ENCODE measurements at regions not wholly inside any gene's neighbourhood (a gene's known extent, or its start where the extent isn't known, plus 50 kb on each side); places are given as distances from the start of the nearest gene placed in this dataset.

- no peak for DNase-seq
Observed at GRCh38 chr13:22103046-22104027, 432.5 kb downstream of the FGF9 start.

- no peak for DNase-seq
Observed at GRCh38 chr13:22106058-22106457, 435.2 kb downstream of the FGF9 start.

- DNase-seq = no peak
Observed at GRCh38 chr13:22107549-22107948, 436.7 kb downstream of the FGF9 start.

- DNase-seq = no peak
Observed at GRCh38 chr13:22108283-22108942, 437.5 kb downstream of the FGF9 start.

GRCh38 chr13:22108979-22109378, 438.1 kb downstream of the FGF9 start:
- no peak for DNase-seq

GRCh38 chr13:22110368-22110767, 439.5 kb downstream of the FGF9 start:
- no peak for DNase-seq

- no peak for DNase-seq
Observed at GRCh38 chr13:22111152-22111783, 440.4 kb downstream of the FGF9 start.

- DNase-seq = no peak
Observed at GRCh38 chr13:22111961-22112360, 441.1 kb downstream of the FGF9 start.

- DNase-seq = peak in 1 of 6 experiments; percentile 6
Observed at GRCh38 chr13:22112956-22113745, 442.3 kb downstream of the FGF9 start.

- DNase-seq = peak in 4 of 6 experiments; percentile 3 to 76 (median 50)
Observed at GRCh38 chr13:22114630-22115311, 443.9 kb downstream of the FGF9 start.

GRCh38 chr13:22118158-22118557, 447.3 kb downstream of the FGF9 start:
- DNase-seq = no peak

GRCh38 chr13:22120646-22121045, 449.8 kb downstream of the FGF9 start:
- no peak for DNase-seq

- DNase-seq = no peak
Observed at GRCh38 chr13:22121146-22121739, 450.4 kb downstream of the FGF9 start.

GRCh38 chr13:22126433-22127021, 455.7 kb downstream of the FGF9 start:
- no peak for DNase-seq

GRCh38 chr13:22127277-22128164, 456.6 kb downstream of the FGF9 start:
- no peak for DNase-seq

- no peak for DNase-seq
Observed at GRCh38 chr13:22128441-22129408, 457.9 kb downstream of the FGF9 start.

GRCh38 chr13:22130254-22130653, 459.4 kb downstream of the FGF9 start:
- no peak for DNase-seq

- DNase-seq = no peak
Observed at GRCh38 chr13:22134261-22134660, 463.4 kb downstream of the FGF9 start.

- no peak for DNase-seq
Observed at GRCh38 chr13:22135446-22135845, 464.6 kb downstream of the FGF9 start.
